RCC 7860 (cell line): ENCODE measurements at regions not wholly inside any gene's neighbourhood (a gene's known extent, or its start where the extent isn't known, plus 50 kb on each side); places are given as distances from the start of the nearest gene placed in this dataset.

Source experiments
- DNase-seq: peaks from one replicate; pipeline ENCODE4 v3.0.0-alpha.2; 2015; ENCODE audit warnings: low spot score
- FAIRE-seq: peaks from 2 replicates; lab custom pipeline; 2012; peaks lifted over from hg19 to GRCh38; lab: Jason Lieb, UNC

DNA sequence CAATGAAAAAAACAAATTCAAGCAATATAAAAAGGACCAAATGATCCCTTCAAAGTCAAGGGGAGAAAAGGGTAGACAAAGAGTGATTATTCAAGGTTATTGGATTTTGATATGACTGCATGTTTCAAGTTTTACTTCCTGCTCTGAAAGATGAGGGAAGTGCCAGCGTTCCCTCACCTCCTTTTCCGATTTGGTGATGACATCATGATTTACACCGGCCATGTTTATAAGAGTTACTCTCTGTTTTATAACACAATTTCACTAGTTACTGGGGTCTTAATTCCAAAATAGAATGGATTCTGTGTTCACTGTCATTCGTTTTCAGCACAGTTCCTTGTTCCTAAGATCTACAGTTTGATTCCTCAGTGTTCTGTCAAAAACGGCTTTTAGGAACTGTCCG is 60.5 kb upstream of the CPXM2 start:
- FAIRE-seq (no peak), DNase-seq (no peak)

- FAIRE-seq, result no peak
- no peak for DNase-seq
Observed at GRCh38 chr10:123948030-123948823, 56.6 kb upstream of the CPXM2 start.

- FAIRE-seq, result no peak
- peak; percentile 37 for DNase-seq
Observed at GRCh38 chr10:123945325-123945920, 53.8 kb upstream of the CPXM2 start.

GRCh38 chr10:123944661-123945060 is 53.1 kb upstream of the CPXM2 start:
- FAIRE-seq (no peak), DNase-seq (no peak)

GRCh38 chr10:123943307-123943706 is 51.7 kb upstream of the CPXM2 start:
- no peak for DNase-seq
- FAIRE-seq, result no peak

- DNase-seq (peak; percentile 34), FAIRE-seq (no peak)
Observed at GRCh38 chr10:123942114-123942861, 50.7 kb upstream of the CPXM2 start.
